ENCODE measurements at regions not wholly inside any gene's neighbourhood (a gene's known extent, or its start where the extent isn't known, plus 50 kb on each side); places are given as distances from the start of the nearest gene placed in this dataset.
A peak's percentile ranks its signal among the peaks of the same experiment; 100 is the strongest.

DNA sequence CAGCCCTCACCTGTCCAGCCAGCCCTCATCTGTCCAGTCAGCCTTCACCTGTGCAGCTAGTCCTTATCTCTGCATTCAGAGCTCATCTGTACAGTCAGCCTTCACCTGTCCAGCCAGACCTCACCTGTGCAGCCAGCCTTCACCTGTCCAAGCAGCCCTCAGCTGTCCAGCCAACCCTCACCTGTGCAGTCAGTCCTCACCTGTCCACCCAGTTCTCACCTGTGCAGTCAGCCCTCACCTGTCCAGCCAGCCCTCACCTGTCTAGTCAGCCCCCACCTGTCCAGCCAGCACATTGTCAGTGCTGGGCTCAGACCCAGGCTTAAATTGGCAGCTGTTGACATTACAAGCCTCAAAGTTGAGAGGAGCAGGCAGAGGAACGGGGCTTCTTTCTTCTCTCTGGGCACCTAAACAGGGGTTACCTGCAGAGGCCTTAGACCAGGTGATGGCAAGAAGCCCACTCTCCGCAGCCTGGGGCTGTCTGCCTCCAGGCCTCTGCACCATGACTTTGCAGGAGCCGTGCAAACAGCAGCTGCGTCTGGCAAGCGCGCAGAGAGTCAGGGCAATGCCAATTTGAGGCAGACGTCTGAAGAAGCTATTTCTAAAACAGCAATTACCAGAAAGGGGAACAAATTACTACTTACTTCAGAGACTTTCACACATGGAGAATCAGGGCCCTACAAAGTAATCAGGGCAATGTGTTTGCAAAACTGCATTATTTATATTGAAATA lies 506.1 kb downstream of the NPHP4 start:
- no peak for DNase-seq (ENCODE audit: low read depth)
- TF ChIP-seq, protein P1, sequence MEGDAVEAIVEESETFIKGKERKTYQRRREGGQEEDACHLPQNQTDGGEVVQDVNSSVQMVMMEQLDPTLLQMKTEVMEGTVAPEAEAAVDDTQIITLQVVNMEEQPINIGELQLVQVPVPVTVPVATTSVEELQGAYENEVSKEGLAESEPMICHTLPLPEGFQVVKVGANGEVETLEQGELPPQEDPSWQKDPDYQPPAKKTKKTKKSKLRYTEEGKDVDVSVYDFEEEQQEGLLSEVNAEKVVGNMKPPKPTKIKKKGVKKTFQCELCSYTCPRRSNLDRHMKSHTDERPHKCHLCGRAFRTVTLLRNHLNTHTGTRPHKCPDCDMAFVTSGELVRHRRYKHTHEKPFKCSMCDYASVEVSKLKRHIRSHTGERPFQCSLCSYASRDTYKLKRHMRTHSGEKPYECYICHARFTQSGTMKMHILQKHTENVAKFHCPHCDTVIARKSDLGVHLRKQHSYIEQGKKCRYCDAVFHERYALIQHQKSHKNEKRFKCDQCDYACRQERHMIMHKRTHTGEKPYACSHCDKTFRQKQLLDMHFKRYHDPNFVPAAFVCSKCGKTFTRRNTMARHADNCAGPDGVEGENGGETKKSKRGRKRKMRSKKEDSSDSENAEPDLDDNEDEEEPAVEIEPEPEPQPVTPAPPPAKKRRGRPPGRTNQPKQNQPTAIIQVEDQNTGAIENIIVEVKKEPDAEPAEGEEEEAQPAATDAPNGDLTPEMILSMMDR (IDR thresholded peaks at IDR 0.05; ENCODE audit: insufficient read depth, low read depth, low read length, missing control alignments), result no peak

DNA sequence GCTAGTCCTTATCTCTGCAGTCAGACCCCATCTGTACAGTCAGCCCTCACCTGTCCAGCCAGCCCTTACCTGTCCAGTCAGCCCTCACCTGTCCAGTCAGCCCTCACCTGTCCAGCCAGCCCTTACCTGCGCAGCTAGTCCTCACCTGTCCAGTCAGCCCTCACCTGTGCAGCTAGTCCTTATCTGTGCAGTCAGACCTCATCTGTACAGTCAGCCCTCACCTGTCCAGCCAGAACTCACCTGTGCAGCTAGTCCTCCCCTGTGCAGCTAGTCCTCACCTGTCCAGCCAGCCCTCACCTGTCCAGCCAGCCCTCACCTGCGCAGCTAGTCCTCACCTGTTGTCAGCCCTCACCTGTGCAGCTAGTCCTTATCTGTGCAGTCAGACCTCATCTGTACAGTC lies 506.8 kb downstream of the NPHP4 start:
- H3K4me3 ChIP-seq (ENCODE audit: low read depth, low read length), result no peak overlapping the region
- DNase-seq (ENCODE audit: low read depth), result no peak
- TF ChIP-seq, protein P1 (IDR thresholded peaks at IDR 0.05; ENCODE audit: insufficient read depth, low read depth, low read length, missing control alignments), result no peak

More for the DNA sequence above, 506.1 kb downstream of the NPHP4 start:
- no peak overlapping the region for H3K4me3 ChIP-seq (ENCODE audit: low read depth, low read length)

DNA sequence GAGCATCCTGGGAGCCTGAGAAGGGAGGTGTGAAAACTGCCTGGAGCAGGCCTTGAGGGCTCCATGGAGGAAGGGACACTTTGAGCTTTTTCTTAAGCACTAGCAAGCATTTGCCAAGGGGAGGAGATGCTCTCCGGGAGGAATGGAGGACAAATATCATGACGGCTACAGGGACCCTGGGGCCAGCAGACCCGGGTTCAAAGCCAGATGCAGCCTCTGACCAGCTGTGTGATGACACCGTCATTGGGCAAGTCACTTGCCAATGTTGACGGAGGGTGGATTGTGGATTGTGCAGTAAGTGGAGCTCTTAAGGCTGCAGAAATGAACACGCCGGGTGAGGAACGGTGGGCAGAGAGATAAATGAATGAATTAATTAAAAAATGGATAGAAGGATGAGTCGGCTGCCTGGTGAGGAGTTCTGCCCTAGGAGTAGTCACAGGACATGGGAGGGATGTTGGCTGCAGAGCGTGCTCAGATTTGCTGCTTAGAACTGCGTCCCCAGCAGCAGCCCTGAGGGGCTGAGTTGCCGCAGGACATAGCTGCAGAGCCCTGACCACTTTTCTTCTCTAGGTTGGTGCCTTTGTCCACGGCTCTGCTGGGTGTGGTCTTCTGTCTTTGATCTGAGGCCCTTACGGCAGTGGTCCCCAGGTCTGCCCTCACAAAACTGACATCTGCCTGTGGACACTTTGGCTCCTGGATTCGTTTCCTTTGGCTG lies 507.6 kb downstream of the NPHP4 start:
- no peak overlapping the region for H3K4me3 ChIP-seq (ENCODE audit: low read depth, low read length)
- TF ChIP-seq, protein P1 (IDR thresholded peaks at IDR 0.05; ENCODE audit: insufficient read depth, low read depth, low read length, missing control alignments), result no peak
- no peak for DNase-seq (ENCODE audit: low read depth)

DNA sequence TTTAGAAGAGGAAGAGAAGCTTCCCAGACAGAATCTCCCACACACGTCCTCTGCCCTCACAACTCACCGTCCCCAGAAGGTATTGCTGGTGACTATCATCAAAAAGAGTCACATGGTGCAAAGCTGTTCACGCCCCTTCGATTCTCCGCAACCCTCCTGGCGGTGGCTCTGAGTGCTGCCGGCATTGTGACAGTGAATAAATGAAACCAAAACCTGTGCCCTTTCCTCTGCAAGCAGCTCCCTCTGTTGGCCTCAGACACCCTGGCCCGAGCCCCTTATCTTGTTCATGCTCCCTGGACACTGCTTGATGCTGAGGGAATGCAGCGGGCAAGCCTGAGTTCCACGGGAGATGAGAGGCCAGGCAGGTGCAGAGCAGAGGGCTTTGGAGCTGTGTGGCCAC lies 510.3 kb downstream of the NPHP4 start:
- TF ChIP-seq, protein P1 (IDR thresholded peaks at IDR 0.05; ENCODE audit: insufficient read depth, low read depth, low read length, missing control alignments), result peak; percentile 4
- peak; percentile 29 for DNase-seq (ENCODE audit: low read depth)
- no peak overlapping the region for H3K4me3 ChIP-seq (ENCODE audit: low read depth, low read length)

DNA sequence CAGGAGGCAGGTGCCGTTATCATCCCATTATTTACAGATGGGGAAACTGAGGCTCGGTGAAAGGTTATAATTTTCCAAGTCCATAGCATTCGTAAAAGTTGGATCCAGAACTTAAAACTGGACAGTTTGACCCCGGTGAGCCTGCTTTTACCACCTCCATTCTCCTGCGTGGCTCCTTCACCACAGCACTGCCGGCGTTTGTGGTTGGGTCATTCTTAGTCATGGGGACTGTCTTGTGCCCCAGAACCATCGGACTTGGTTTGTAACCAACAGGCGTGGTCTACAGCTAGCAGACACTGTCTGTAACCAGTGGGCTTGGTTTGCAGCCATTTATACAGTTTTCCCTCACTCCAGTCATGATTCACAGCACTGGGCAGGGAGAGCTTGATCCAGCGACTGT lies 511.3 kb downstream of the NPHP4 start:
- no peak for DNase-seq (ENCODE audit: low read depth)
- TF ChIP-seq, protein P1 (IDR thresholded peaks at IDR 0.05; ENCODE audit: insufficient read depth, low read depth, low read length, missing control alignments), result no peak
- H3K4me3 ChIP-seq (ENCODE audit: low read depth, low read length), result no peak overlapping the region

DNA sequence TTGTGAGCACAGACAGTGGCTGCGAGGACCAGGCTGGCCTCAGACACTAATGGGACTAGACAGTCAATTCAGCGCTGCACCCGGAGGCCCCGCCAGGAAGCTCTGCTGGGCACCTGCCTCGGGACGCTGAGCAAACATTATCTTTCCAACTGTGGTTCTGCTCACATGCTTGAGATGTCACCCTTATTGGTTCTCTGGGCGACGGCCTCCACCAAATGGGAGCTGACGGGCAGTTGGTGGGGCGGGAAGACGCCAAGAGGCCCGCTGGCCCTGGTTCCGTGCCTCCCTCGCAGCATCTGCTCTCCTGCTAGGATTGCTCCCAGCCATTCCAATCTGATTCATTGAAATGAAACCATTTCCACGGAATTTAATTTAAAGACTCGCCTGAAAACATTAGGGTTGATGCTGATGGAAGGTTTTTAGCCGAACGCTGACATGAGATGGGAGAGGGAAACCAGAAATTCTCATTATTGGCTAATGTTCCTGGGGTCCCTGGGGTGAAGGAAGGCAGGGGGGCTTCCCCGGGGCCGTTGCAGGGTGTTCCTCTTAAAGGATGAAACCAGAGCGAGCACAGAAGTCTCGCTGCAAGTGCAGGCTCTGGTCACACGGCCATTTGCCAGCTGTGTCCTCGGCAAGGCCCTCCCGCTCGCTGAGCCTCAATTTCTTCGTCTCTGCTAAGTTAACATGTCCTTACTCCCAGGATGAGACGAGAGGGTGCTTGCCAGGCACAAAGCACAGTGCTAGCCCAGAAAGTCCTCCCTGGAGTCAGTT lies 512.2 kb downstream of the NPHP4 start:
- H3K4me3 ChIP-seq (ENCODE audit: low read depth, low read length), result no peak overlapping the region
- TF ChIP-seq, protein P1 (IDR thresholded peaks at IDR 0.05; ENCODE audit: insufficient read depth, low read depth, low read length, missing control alignments), result no peak
- no peak for DNase-seq (ENCODE audit: low read depth)

Data from GM12865 (cell line).